ENCODE measurements at regions not wholly inside any gene's neighbourhood (a gene's known extent, or its start where the extent isn't known, plus 50 kb on each side); places are given as distances from the start of the nearest gene placed in this dataset.

DNA sequence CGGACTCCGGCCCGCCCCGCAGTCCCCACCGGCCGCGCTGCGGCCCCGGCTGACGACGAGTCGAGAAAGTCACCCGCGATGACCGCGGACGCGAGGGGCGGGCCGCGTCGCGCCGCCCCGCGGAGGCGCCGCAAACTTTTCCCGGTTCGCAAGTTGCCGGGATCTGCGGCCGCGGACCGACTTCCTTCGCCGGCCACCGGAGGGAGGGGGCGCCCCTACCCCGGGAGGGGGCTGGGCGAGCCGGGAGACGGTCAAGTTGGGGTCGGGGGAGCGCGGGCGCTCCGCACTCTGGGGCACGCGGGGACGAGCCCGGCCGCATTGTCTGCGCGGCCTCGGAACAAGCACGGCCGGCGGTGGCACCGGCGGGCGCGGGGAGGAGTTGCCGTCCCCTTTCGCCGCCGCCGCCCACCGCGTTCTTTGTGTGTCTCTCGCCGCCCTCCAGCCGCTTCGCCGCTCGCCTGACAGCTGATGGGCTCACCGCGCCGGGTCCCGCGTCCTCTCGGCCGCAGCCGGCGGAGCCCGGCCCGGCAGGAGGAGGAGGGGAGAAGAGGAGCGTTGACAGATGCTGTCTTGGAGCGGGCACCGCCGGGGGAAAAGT is 131.6 kb downstream of the OGFRL1 start:
- TF ChIP-seq, protein P1, sequence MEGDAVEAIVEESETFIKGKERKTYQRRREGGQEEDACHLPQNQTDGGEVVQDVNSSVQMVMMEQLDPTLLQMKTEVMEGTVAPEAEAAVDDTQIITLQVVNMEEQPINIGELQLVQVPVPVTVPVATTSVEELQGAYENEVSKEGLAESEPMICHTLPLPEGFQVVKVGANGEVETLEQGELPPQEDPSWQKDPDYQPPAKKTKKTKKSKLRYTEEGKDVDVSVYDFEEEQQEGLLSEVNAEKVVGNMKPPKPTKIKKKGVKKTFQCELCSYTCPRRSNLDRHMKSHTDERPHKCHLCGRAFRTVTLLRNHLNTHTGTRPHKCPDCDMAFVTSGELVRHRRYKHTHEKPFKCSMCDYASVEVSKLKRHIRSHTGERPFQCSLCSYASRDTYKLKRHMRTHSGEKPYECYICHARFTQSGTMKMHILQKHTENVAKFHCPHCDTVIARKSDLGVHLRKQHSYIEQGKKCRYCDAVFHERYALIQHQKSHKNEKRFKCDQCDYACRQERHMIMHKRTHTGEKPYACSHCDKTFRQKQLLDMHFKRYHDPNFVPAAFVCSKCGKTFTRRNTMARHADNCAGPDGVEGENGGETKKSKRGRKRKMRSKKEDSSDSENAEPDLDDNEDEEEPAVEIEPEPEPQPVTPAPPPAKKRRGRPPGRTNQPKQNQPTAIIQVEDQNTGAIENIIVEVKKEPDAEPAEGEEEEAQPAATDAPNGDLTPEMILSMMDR (IDR thresholded peaks at IDR 0.05 in 4 of 5, conservative IDR thresholded peaks at IDR 0.05 in 1 of 5): peak in 2 of 5 experiments; percentile 40 to 61
- TF ChIP-seq POLR2A (IDR thresholded peaks at IDR 0.05): no peak
